ENCODE measurements at regions not wholly inside any gene's neighbourhood (a gene's known extent, or its start where the extent isn't known, plus 50 kb on each side); places are given as distances from the start of the nearest gene placed in this dataset.

- POLR2A ChIA-PET (ENCODE audit: unreplicated experiment), result no interaction called here
- Histone ChIP-seq H4K20me1 (ENCODE audit: insufficient read depth, low read length) (no peaks in the 10 kb centered on the region), H3K4me1 (ENCODE audit: control insufficient read depth, insufficient read depth, low read length) (no peaks in the 10 kb centered on the region), H3K4me2 (ENCODE audit: low read depth, low read length) (no peak overlapping the region), H3K9ac (ENCODE audit: low read depth, low read length) (no peak overlapping the region), H3K36me3 (ENCODE audit: control insufficient read depth, insufficient read depth, low read length) (no peaks in the 10 kb centered on the region), H2BK15ac (ENCODE audit: low read depth, low read length) (no peak overlapping the region), H2AK5ac (ENCODE audit: low read depth, low read length) (no peak overlapping the region), H3K14ac (replicated peaks; ENCODE audit: low read depth, low read length) (no peak overlapping the region), H2AK9ac (replicated peaks; ENCODE audit: low read depth, low read length, poor library complexity) (no peak overlapping the region), H3K9me3 (ENCODE audit: control insufficient read depth, insufficient read depth, low read length) (no peaks in the 10 kb centered on the region), H4K5ac (ENCODE audit: low read depth, low read length) (no peak overlapping the region), H3K4me3 (ENCODE audit: insufficient read depth, low read depth, low read length) (no peak overlapping the region), H3K27me3 (ENCODE audit: control insufficient read depth, insufficient read depth, low read length) (no peaks in the 10 kb centered on the region), H3K4ac (ENCODE audit: low read depth, low read length) (no peak overlapping the region), H2BK20ac (ENCODE audit: low read depth, low read length) (no peak overlapping the region), H3K27ac (ENCODE audit: insufficient read depth, low read length) (no peak overlapping the region), H3K18ac (ENCODE audit: low read depth, low read length) (no peak overlapping the region), H3K79me1 (ENCODE audit: low read depth in 1 of 2, low read length in 2 of 2) (no peaks in the 10 kb centered on the region), H4K91ac (ENCODE audit: insufficient read depth, low read depth, low read length) (no peak overlapping the region), H3K56ac (ENCODE audit: extremely low read depth, insufficient read depth, low read length) (no peak overlapping the region), H2BK120ac (ENCODE audit: low read depth, low read length) (no peak overlapping the region), H3K23ac (ENCODE audit: low read depth, low read length) (no peak overlapping the region), H3K9me1 (ENCODE audit: insufficient read depth, low read length) (no peaks in the 10 kb centered on the region), H2BK5ac (ENCODE audit: low read depth, low read length, poor library complexity, severe bottlenecking) (no peak overlapping the region), H2AFZ (replicated peaks; ENCODE audit: low read length, poor library complexity) (no peak overlapping the region), H4K8ac (ENCODE audit: low read depth in 2 of 2, low read length in 2 of 2) (no peak overlapping the region)
- DNase-seq (no peak), ATAC-seq (ENCODE audit: low read depth) (no peak)
- dilution Hi-C loops (cut with HindIII; ENCODE audit: low sequenced_read_pairs, unreplicated experiment) (no loop called here), intact Hi-C loops (cut with micrococcal nuclease) (no loop called here), in situ Hi-C loops (cut with MboI; ENCODE audit: low sequenced_read_pairs) (no loop called here)
- TF ChIP-seq CEBPB (IDR thresholded peaks at IDR 0.05; ENCODE audit: low read depth, low read length) (no peak), CHD1 (IDR thresholded peaks at IDR 0.05; ENCODE audit: low read depth, low read length) (no peak), SMC3 (IDR thresholded peaks at IDR 0.05; ENCODE audit: low read depth, low read length) (no peak), POLR2A (IDR thresholded peaks at IDR 0.05; ENCODE audit: low read depth, low read length) (no peak), FOS (IDR thresholded peaks at IDR 0.05; ENCODE audit: low read depth, low read length) (no peak), BHLHE40 (IDR thresholded peaks at IDR 0.05; ENCODE audit: low read depth, low read length) (no peak), MXI1 (IDR thresholded peaks at IDR 0.05; ENCODE audit: borderline replicate concordance, low read depth, low read length) (no peak), RAD21 (IDR thresholded peaks at IDR 0.05; ENCODE audit: low read length) (no peak), ELK1 (IDR thresholded peaks at IDR 0.05; ENCODE audit: borderline replicate concordance, low read depth, low read length) (no peak), CTCF (conservative IDR thresholded peaks at IDR 0.05; ENCODE audit: low read depth, low read length) (no peak), MAZ (IDR thresholded peaks at IDR 0.05; ENCODE audit: borderline replicate concordance, low read depth, low read length) (no peak), RCOR1 (IDR thresholded peaks at IDR 0.05; ENCODE audit: insufficient replicate concordance, low read length) (no peak), RFX5 (IDR thresholded peaks at IDR 0.05; ENCODE audit: low read depth, low read length) (no peak), MAFK (IDR thresholded peaks at IDR 0.05; ENCODE audit: low read depth, low read length) (no peak), NFE2L2 (IDR thresholded peaks at IDR 0.05; ENCODE audit: low read depth, low read length) (no peak), USF2 (IDR thresholded peaks at IDR 0.05; ENCODE audit: low read depth, low read length) (no peak)
- CTCF ChIA-PET, result no interaction called here
- BruUV-seq (replicated peaks), result no TSS peak
- no CpG with 5 or more reads among the region's 1 CpG for WGBS, 2 experiments (ENCODE audit: extremely low coverage in 2 of 2, insufficient read length in 1 of 2)
Observed at GRCh38 chr9:28801144-28801799, 1228.0 kb upstream of the C9orf72 start.
